Globus pallidus (tissue), 1 donor: ENCODE measurements at regions not wholly inside any gene's neighbourhood (a gene's known extent, or its start where the extent isn't known, plus 50 kb on each side); places are given as distances from the start of the nearest gene placed in this dataset.
"Not testable (repeated sequence)": the region's sequence is repeated elsewhere in the genome, so short reads cannot be mapped to it uniquely, and the experiment has no call there.

ENCODE experiments used
- DNase-seq: peaks from one replicate; pipeline ENCODE4 v3.0.0-alpha.2; 2015; ENCODE audit warnings: low spot score

GRCh38 chr4:152063621-152064240 lies 302.9 kb upstream of the GATB start:
- DNase-seq: no peak

- no peak for DNase-seq
Measured at GRCh38 chr4:152062936-152063620, 302.3 kb upstream of the GATB start.

- DNase-seq: no peak
Measured at GRCh38 chr4:152054731-152055130, 293.9 kb upstream of the GATB start.

- no peak for DNase-seq
Measured at GRCh38 chr4:152052451-152053057, 291.7 kb upstream of the GATB start.

- not testable (repeated sequence) for DNase-seq
Measured at GRCh38 chr4:152051332-152051731, 290.5 kb upstream of the GATB start.

GRCh38 chr4:152050106-152050505 lies 289.3 kb upstream of the GATB start:
- no peak for DNase-seq

GRCh38 chr4:152047451-152047850 lies 286.6 kb upstream of the GATB start:
- DNase-seq: no peak

GRCh38 chr4:152045807-152046571 lies 285.2 kb upstream of the GATB start:
- no peak for DNase-seq

GRCh38 chr4:152045449-152045806 lies 284.6 kb upstream of the GATB start:
- DNase-seq: no peak

GRCh38 chr4:152044331-152045036 lies 283.7 kb upstream of the GATB start:
- DNase-seq: no peak

GRCh38 chr4:152041295-152041694 lies 280.5 kb upstream of the GATB start:
- DNase-seq: no peak

- no peak for DNase-seq
Measured at GRCh38 chr4:152039691-152040090, 278.9 kb upstream of the GATB start.

GRCh38 chr4:152039023-152039481 lies 278.2 kb upstream of the GATB start:
- DNase-seq: no peak

GRCh38 chr4:152038238-152038637 lies 277.4 kb upstream of the GATB start:
- no peak for DNase-seq

GRCh38 chr4:152037435-152037834 lies 276.6 kb upstream of the GATB start:
- no peak for DNase-seq

GRCh38 chr4:152033621-152034020 lies 272.8 kb upstream of the GATB start:
- no peak for DNase-seq

GRCh38 chr4:152032722-152033131 lies 271.9 kb upstream of the GATB start:
- DNase-seq: no peak

GRCh38 chr4:152029631-152030030 lies 268.8 kb upstream of the GATB start:
- DNase-seq: no peak

GRCh38 chr4:152028131-152028530 lies 267.3 kb upstream of the GATB start:
- peak; percentile 20 for DNase-seq

GRCh38 chr4:152024881-152025280 lies 264.1 kb upstream of the GATB start:
- peak; percentile 62 for DNase-seq

GRCh38 chr4:152023674-152024073 lies 262.9 kb upstream of the GATB start:
- no peak for DNase-seq

- DNase-seq: no peak
Measured at GRCh38 chr4:152022543-152022942, 261.7 kb upstream of the GATB start.
